ENCODE measurements at regions not wholly inside any gene's neighbourhood (a gene's known extent, or its start where the extent isn't known, plus 50 kb on each side); places are given as distances from the start of the nearest gene placed in this dataset.

DNA sequence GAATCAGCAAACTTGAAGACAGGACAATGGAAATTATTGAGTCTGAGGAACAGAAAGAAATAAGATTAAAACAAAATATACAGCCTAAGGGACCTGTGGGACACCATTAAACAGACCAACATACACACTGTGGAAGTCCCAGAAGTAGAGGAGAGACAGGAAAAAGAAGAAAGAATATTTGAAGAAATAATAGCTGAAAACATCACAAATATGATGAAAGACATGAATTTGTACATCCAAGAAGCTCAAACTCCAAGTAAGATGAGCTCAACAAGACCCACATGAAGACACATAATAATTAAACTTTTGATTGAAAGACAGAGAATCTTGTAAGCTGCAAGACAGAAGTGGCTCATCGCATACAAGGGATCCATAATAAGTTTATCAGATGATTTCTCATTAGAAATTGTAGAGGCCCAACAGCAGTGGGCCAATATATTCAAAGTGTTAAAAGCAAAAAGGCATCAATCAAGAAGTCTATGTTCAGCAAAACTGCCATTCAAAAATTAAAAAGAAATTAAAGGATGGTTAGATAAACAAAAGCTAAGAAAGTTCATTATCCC, 311.3 kb upstream of the ADGRL2 start:
- no peak for ATAC-seq
- no peak for DNase-seq

DNA sequence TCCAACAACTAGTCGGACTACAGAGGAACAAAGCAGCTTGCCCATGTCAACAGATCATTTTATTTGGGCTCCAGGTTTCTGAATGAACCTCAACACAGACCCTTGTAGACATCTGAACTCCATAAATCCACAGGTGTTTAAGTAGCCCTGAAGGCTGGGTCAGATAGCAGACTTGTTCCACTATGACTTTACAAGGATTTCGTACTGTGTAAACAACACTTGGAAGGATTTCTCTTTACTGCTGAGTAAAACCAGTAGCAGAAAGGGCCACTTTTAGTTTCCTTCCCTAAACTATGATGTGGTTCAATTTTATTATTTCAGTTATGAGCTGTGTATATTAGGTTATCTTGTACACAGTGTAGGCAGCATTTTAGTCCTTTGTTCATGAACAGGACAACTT, 316.4 kb upstream of the ADGRL2 start:
- ATAC-seq, result no peak

DNA sequence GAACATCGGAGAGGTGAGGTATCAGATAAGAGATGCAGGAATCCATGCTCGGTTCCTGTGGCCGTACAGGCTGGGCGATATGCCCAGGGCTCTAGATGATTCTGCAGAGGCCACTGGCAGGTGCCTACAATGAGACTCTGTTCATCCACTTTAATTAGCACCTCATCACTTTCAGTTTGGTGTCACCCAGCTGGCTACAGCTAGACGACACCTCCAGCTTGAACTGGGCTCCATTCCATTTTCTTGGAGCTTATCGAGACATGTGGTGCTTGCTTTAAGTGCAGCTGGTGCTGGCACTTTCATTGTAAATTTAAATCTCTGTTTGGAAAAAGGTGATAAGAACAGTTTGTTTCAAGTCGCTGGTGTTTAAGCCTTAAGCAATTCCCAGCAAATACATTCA, 322.5 kb upstream of the ADGRL2 start:
- DNase-seq (no peak), ATAC-seq (no peak)

More for the DNA sequence above, 316.4 kb upstream of the ADGRL2 start:
- DNase-seq, result no peak

DNA sequence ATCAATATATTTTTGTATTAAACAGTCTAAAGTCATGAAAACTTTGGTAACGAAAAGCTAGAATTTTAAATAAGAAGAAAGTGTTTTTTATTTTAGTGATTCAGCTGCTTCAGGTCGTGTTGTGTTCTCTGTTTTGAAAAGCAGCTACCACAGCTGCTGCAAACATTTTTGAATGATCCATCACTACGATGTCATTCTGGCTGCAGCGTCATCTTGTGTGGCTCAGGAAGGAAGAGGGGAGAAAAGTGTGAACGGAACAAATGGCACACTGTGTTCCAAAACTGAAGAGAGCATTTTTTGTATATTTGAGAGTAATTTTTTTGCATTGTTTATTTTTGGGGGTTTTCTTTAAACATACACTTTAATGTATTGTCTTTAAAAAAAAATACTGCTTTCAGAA, 323.0 kb upstream of the ADGRL2 start:
- ATAC-seq (no peak), DNase-seq (no peak)

DNA sequence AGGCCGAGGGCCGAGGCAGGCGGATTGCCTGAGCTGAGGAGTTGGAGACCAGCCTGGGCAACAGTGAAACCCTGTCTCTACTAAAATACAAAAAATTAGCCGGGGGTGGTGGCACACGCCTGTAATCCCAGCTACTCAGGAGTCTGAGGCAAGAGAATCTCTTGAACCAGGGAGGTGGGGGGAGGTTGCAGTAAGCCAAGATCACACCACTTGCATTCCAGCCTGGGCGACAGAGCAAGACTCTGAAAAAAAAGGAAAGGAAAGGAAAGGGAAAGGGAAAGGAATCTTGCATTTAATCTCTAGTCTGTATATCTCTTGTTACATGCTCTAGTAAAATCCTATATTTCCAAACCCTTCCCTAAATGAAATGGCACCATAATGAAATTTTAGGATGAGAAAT, 328.3 kb upstream of the ADGRL2 start:
- DNase-seq, result no peak
- ATAC-seq, result no peak

DNA sequence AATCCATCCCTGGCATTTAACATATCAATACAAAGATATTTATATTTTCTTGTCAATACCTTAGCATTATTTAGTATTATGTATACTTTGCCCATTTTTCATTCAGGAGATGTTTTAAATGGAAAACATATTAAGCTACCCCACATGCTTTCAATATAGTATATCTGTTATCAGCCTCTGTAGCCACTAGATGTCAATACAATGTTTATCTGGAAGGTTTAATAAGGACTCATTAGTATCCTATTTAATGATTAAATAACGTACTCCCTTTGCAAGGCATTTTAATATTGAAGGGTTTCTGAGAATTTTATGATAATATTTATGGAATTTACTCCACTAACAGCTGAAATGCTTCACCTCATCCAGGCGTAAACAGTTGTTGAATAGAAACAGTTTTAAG, 329.5 kb upstream of the ADGRL2 start:
- ATAC-seq (no peak), DNase-seq (no peak)

DNA sequence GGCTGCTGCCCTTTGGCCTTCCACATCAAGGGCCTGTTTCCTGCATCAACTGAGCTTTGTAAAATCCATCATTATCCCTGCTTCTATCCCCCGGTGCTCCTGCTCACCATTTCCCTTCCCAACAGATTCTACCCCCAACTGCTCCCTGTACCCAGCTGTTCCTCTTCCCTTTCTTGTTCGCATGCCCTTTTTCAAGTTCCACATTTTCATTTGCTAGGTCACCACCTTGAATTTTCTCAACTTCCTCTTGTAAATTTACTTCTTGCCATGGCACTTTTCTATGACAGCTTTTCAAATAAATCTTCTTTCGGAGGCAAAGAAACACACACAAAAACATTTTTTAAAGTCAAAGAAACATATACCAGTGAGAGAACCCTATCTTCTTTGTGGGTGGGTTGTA, 330.5 kb upstream of the ADGRL2 start:
- no peak for DNase-seq
- no peak for ATAC-seq

DNA sequence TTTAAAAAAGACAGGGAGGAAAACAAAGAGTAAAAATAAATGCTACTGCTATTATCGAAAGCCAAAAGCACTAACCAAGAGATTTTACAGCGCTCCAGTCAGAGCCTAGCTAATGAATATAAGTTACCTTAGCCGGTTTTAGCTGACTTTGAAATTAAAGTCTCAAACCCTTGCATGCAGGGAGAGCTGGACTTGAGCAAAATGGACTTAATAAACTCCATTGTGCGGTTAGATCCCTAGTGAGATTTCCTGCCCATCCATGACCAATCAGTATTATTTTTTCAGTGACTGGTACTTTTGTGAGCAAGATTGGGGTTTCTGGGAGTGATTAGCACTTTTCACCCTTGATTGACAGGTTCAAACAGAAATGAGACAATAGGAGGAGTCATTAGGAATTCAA, 333.4 kb upstream of the ADGRL2 start:
- no peak for ATAC-seq
- DNase-seq, result no peak

DNA sequence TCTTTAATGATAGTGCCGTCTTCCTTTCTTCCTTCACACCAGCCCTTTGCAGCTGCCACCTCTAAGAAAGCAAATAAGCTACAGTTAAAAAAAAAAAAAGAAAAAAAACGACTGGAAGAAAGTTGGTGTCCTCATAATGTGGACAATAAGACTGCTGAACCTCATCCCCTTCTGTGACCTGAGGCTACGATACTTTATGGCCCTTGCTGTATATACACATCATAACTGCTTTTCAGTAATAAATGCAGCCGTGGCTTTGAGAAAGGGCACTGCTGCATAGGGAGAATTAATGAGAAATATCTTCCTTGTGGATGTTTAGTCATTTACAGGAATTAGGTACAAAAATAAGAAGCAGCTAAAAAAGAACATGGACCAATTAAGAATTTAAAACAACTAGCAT, 333.8 kb upstream of the ADGRL2 start:
- ATAC-seq, result no peak

DNA sequence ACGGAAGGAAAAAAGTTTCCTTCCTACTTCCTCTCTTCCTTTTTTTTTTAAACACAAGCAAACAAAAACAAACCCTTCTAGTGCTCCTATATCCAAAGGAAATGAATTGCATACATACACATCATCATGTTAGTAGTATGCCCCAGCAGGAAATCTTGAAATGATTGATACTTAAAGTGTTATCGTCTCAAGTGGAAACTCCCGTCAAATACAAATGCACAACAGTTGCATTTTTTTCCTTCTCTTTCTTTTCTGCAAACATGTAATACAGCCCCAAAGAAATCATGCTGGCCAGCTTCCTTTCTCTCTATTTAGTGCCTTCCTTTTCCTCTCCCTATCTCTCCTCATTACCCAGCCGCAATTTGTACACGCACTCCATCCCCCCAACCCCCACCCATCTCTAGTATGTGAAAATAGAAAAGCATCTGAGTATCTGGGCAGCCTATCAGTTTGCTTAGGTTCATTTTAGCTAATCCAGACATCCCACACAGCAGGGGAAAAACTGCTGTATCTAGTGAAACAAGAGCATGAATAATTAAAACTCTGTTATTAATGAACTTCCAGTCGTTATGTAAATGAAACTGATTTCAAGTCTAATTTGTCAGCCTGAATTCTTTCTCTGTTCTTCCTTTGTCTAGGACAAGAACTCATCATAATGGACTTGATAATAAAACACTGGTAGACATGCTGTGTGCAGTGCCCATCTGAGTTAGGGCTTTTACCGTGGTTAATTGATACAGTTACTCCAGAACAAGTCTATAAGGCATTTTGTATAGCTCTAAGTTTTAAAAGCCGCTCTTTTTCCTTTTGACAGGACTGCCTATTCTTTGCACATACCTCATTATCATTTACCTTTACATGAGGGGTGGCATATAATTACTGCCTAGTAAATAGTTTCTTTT, 336.5 kb upstream of the ADGRL2 start:
- no peak for DNase-seq
- ATAC-seq, result no peak

More for the DNA sequence above, 333.8 kb upstream of the ADGRL2 start:
- DNase-seq, result no peak

DNA sequence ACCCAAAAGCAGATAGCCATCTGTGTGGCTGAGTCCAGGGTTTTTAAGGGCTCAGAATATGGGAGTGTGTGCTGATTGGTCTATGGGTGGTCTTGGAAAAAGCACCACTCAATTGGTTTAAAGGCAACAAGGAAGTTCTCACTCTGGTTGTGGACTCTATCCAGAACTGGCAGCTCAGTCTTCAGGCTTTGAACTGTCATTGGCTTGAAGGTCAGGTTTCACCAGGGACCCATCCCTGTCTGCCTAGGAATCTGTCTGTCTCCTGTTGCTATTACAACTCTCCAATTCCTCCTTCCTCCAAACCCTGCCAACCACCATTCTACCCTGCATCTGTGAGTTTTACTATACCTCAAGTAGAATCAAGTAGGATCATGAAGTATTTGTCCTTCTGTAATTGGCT, 341.7 kb upstream of the ADGRL2 start:
- no peak for DNase-seq
- no peak for ATAC-seq

DNA sequence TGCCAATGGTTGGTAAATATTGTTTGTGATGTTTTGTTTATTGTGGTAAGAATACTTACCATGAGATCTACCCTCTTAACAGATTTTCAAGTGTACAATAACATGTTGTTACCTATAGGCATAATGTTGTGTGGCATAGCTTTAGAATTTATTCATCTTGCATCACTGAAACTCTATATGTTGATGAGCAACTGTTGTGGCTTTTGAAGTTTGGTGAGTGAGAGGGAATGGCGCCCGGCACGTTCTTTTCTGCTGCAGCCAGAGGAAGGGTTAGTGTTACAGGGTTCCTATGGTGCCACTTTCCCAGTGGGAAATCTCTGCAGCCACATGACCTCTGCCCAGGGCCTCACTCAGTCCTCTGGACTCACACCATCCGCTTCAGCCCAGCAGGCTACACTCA, 342.5 kb upstream of the ADGRL2 start:
- DNase-seq (no peak), ATAC-seq (no peak)

DNA sequence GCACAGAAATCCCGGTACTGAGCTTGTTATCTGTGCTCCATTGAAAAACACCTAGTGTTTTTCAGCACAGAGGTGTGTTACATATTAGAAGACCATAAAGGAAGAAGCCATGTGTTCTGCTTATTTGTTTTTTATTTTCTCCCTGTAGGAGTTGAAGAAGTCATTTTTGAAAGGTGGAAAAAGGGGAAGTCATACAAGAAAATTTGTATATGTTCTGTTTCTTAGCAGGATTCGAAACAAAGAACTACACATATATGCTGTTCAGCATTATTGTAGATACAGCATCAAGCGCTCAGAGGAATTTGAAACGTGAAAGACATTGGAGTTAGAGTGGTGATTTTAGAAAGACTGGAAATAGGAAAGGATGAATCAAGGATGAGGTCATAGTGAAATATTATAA, 345.3 kb upstream of the ADGRL2 start:
- ATAC-seq, result no peak
- no peak for DNase-seq

DNA sequence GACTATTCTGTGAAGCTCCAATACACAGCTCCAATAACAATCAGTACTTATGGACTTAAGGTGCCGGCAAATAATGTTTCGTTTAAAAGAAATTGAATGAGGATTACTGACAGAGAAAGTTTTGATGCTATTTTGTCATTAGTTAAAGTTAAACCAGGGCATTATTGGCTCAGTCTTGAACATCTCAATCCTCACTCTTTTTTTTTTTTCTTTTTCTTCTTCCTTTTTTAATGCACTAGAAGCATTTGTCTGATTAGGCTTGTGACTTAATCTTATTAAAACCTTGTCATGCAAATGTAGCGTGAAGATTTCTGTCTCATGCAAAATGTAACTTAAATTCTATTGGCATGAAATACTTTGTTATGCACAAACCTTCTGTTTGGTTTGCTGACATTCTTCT, 346.8 kb upstream of the ADGRL2 start:
- DNase-seq (no peak), ATAC-seq (no peak)

DNA sequence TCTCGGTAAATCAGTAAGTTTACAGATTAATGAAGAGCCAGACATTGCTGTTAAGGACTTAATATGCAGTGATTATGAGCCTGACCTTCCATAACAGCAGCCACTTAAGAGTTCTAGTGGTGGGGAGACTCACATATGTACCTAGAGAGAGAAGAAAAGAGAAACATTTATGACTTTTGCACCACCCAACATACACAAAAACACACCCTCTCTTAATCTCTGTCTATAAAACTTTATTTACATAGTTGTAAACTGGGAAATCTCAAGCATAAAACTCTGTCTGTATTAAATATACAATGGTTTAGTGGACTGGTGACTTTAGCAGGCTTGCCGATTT, 347.4 kb upstream of the ADGRL2 start:
- DNase-seq, result no peak
- no peak for ATAC-seq

DNA sequence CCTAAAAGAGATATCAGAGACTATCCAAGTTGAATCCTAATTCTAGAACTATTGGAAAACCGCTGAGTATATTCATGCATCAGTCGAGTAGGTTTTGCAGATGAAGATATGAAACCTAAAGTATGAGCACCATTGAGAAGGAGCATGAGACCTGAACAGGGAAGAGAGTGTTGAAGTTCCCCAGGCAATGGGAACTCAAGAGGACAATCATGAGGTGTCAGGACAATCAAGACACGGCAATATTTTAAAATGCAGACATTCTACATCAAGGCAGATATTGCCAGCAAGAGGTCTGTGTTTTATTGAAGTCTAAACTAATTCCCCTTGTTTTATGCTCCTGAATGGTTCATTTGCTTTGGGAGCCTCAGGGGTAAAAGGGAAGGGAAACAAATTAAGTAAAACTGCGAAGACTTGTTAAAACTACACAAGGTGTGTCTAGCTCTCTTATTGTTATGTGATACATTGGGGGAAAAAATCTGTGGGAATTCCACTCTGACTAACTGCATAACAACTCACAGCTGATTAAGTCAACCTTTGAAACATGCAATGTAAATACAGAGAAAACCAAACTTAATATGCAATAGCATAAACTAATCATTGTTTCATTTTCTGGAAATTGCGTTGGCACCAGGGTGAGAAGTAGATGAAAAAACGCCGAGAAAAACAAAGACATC, 347.9 kb upstream of the ADGRL2 start:
- DNase-seq, result no peak
- ATAC-seq, result no peak

DNA sequence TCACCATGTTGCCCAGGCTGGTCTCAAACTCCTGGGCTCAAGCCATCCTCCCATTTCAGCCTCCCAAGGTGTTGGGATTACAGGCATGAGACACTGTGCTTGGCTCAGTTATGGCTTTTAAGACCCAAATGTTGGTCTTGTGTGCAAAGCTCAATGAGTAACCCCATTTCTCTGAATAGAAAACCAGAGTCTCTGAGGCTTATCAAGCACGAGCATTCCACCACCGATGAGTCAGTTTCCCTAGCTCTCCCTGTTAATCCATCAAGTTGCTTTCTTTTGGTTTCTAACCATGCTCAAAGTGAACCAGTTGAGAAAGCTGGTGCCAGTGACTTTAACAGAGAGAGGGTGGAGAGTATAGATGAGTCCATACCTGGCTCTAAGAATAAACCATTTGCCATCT, 350.9 kb upstream of the ADGRL2 start:
- DNase-seq (no peak), ATAC-seq (no peak)

DNA sequence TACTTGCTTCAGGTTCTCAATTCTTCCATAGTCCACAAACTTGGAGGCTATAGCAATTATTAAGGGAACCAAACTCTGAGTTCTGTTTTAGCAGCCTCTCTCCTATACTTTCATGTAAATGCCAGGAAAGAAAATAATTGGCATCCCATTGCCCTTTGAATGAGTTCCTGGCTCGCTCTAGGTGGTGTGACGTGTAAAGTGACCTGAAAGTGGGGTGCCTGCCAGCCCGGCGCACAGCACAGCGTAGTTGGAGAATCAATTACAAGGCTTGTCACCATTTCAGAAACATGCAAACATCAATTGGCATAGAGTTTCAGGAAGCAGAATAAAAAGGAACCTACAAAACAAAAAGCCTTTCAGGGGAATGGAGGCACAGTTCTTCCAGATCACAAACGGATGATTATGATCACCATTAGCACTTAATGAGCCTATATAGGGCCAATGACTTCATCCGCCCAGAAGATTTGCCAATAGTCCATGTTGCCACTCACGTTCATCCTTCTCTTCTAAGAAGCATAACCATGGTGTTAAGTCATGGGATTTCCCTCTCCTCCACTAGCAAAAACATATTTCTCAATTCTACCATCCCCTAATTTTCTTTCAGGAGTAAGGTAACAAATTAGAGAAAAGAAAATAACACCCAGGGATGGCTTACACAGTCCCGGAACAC, 354.6 kb upstream of the ADGRL2 start:
- no peak for DNase-seq
- ATAC-seq, result no peak

DNA sequence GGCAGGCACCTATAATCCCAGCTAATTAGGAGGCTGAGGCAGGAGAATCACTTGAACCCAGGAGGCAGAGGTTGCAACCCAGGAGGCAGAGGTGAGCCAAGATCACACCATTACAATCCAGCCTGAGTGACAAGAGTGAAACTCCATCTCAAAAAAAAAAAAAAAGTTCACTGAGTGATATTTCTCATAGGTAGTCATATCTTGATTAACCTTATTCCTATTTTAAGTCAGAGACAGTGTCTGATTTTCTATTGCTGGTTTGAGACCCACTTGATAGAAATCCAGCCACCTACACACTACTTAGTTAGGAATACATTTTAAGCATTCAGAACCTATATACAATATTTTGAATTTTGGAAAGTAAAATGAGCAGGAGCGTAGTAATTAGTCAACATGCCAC, 357.4 kb upstream of the ADGRL2 start:
- ATAC-seq, result no peak
- DNase-seq, result no peak

DNA sequence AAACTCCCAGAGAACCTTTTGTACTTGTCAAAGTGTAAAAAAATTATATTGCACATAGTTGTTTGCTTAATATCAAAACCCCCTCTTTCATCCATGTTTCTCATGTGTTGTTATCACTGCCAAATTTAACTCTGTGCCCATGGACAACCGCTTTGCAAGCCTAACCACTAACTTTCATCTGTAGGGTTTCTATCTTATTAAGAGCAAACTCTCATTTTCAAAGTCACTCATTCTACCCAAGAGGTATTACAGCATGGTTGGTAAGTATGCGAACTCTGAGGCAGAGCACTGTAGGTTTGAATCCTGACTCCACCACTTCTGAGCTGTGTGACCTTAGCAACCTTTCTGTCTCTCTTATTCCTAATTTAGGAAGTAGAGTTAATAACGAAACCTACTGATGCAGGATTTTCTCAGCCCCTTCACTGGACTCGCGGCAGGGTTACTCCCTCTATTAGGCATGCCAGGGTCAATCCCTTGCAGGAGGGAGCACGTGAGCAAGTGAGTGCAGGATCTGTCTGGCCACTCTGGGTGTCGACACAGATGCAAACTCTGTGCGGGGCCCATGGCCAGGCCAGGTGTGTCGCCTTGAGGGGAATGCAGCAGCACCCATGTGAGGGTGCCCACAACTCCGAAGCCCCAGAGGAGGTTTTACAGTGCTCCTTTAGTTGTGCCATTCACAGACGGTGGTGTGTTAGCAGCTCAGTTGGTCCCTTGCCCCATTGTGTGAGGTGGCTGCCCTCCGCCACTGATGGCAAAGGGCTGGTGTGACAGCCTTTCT, 361.5 kb upstream of the ADGRL2 start:
- no peak for ATAC-seq

DNA sequence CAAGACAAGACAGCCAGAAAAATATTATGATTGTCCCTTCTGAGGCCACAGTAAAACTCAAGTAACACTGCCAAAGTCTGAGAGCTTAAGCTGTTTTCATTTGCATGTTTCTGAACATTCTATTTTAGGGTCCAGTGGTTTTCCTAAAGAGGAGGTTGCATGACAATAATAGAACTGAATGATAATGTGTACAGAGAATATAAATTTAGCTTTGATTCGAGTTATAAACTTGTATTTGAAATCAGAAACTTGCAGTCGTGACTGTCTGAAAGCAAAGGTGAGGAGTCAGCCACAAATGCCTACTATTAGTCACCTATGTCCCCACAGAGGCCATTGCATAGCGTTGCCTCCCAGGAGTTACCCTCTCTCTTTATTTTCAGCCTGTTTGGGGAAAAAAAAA, 363.1 kb upstream of the ADGRL2 start:
- ATAC-seq, result no peak
- DNase-seq, result no peak

More for the DNA sequence above, 361.5 kb upstream of the ADGRL2 start:
- DNase-seq, result no peak

DNA sequence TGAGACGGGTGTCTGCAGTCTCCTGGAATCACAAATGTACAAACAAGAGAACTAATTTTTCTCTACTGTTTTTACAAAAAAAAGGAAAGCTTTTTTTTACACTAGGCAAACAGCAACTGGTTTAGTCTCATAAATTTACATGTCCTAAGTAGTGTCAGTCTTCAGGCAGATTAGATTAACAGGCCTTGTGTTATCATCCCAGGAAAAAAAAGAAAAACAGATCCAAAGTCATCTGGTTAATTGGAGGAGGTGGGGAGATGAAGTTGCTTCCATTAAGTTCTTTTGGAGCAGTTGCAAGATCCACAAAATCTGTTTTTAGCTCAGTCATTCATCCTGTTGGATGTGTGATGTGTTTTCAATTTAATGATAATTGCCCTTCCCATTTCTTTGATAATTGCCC, 363.5 kb upstream of the ADGRL2 start:
- ATAC-seq (no peak), DNase-seq (no peak)

Data from stimulated activated naive CD8-positive, alpha-beta T cell treated with anti-CD3 and anti-CD28 coated beads, Interleukin-15, Interleukin-2, amounts not matched to agents 100 U/mL and 50 U/mL, for 24 hours (primary cell).